PFSK-1 (cell line): ENCODE measurements at regions not wholly inside any gene's neighbourhood (a gene's known extent, or its start where the extent isn't known, plus 50 kb on each side); places are given as distances from the start of the nearest gene placed in this dataset.

Experiments used
- POLR2AphosphoS5 ChIP-seq: IDR thresholded peaks from 2 replicates; pipeline ENCODE4 v1.6.1; 2012; ENCODE audit warnings: low read depth, mild to moderate bottlenecking, control low read depth, low read length, moderate library complexity
- TF ChIP-seq, protein P1 (sequence below), 2 experiments: IDR thresholded peaks; 2 replicates each; pipeline versions ENCODE4 v1.6.1 to v1.8.0; 2011 to 2012; ENCODE audit warnings: low read depth in 2 of 2, low read length in 2 of 2, control low read depth in 1 of 2, inconsistent platforms in 1 of 2, mild to moderate bottlenecking in 1 of 2, moderate library complexity in 1 of 2; ENCODE audit not compliant: insufficient read depth in 1 of 2

DNA sequence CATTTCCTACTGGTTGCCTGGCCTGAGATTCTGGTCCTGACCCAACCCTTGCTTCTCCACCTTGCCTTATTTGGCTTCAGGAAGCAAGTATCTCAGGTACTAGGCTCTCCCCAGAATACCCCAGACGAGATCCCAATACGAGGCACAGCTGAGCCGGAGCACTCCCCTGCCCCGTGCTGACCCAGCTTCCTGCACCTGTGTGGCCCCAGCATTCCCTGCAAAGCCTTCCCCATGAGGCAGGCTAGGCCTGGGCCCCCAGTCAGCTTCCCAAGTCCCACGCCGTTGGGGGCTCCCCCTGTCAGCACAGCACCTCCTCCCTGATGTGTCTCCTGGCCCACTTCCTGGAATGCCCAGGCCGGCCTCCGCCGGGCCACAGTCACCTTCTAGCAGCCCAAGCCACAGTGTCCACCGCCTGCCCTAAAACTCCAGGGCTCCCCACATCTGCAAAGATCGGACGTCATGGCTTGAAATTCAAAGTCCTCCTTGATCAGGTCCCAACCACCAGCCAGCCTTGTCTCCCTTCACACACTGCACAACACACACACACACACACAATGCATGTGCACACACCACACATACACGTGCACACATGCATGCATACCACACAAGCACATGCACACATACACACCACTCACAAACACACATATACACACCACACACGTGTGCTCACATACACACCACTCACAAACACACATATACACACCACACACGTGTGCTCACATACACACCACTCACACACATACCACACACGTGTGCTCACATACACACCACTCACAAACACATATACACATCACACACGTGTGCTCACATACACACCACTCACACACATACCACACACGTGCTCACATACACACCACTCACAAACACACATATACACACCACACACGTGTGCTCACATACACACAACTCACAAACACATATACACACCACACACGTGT is 78.9 kb upstream of the FOXK1 start:
- no peak for TF ChIP-seq POLR2AphosphoS5
- TF ChIP-seq, protein P1, sequence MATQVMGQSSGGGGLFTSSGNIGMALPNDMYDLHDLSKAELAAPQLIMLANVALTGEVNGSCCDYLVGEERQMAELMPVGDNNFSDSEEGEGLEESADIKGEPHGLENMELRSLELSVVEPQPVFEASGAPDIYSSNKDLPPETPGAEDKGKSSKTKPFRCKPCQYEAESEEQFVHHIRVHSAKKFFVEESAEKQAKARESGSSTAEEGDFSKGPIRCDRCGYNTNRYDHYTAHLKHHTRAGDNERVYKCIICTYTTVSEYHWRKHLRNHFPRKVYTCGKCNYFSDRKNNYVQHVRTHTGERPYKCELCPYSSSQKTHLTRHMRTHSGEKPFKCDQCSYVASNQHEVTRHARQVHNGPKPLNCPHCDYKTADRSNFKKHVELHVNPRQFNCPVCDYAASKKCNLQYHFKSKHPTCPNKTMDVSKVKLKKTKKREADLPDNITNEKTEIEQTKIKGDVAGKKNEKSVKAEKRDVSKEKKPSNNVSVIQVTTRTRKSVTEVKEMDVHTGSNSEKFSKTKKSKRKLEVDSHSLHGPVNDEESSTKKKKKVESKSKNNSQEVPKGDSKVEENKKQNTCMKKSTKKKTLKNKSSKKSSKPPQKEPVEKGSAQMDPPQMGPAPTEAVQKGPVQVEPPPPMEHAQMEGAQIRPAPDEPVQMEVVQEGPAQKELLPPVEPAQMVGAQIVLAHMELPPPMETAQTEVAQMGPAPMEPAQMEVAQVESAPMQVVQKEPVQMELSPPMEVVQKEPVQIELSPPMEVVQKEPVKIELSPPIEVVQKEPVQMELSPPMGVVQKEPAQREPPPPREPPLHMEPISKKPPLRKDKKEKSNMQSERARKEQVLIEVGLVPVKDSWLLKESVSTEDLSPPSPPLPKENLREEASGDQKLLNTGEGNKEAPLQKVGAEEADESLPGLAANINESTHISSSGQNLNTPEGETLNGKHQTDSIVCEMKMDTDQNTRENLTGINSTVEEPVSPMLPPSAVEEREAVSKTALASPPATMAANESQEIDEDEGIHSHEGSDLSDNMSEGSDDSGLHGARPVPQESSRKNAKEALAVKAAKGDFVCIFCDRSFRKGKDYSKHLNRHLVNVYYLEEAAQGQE (IDR thresholded peaks at IDR 0.05; ENCODE audit: insufficient read depth in 1 of 2, low read depth in 2 of 2, low read length in 2 of 2): no peak
